ENCODE measurements at regions not wholly inside any gene's neighbourhood (a gene's known extent, or its start where the extent isn't known, plus 50 kb on each side); places are given as distances from the start of the nearest gene placed in this dataset.

- Histone ChIP-seq H3K4me3 (no peak overlapping the region), H3K27ac (no peak overlapping the region), H3K9me3 (no peaks in the 10 kb centered on the region), H3K4me1 (no peaks in the 10 kb centered on the region), H3K36me3 (no peaks in the 10 kb centered on the region), H3K27me3 (no peaks in the 10 kb centered on the region)
- TF ChIP-seq CTCF (IDR thresholded peaks at IDR 0.05), result no peak
- TF ChIP-seq POLR2A (IDR thresholded peaks at IDR 0.05), result no peak
- intact Hi-C loops (cut with DNase I), result no loop called here
- no peak for ATAC-seq
- DNase-seq, result no peak
- 39% methylated on average over 4 of the region's 4 CpGs for WGBS (ENCODE audit: insufficient coverage, low coverage, low lambda C conversion rate, missing lambda C conversion rate)
Measured at GRCh38 chr7:83827036-83827435, 178.1 kb upstream of the SEMA3E start.

GRCh38 chr7:83824214-83824613 is 175.3 kb upstream of the SEMA3E start:
- TF ChIP-seq CTCF (IDR thresholded peaks at IDR 0.05) (no peak), POLR2A (IDR thresholded peaks at IDR 0.05) (no peak)
- no peak for ATAC-seq
- Histone ChIP-seq H3K27me3 (no peaks in the 10 kb centered on the region), H3K27ac (no peak overlapping the region), H3K36me3 (no peaks in the 10 kb centered on the region), H3K4me1 (no peaks in the 10 kb centered on the region), H3K9me3 (no peaks in the 10 kb centered on the region), H3K4me3 (no peak overlapping the region)
- intact Hi-C loops (cut with DNase I), result no loop called here
- DNase-seq, result no peak
- WGBS (ENCODE audit: insufficient coverage, low coverage, low lambda C conversion rate, missing lambda C conversion rate), result 42% methylated on average over 2 of the region's 2 CpGs

GRCh38 chr7:83821866-83822265 is 172.9 kb upstream of the SEMA3E start:
- no peak for DNase-seq

GRCh38 chr7:83820641-83821040 is 171.7 kb upstream of the SEMA3E start:
- intact Hi-C loops (cut with DNase I), result no loop called here
- 56% methylated on average over 4 of the region's 4 CpGs for WGBS (ENCODE audit: insufficient coverage, low coverage, low lambda C conversion rate, missing lambda C conversion rate)
- no peak overlapping the region for H3K4me3 ChIP-seq
- no peaks in the 10 kb centered on the region for H3K4me1 ChIP-seq
- H3K36me3 ChIP-seq, result no peaks in the 10 kb centered on the region
- ATAC-seq (no peak), DNase-seq (no peak)
- no peak overlapping the region for H3K27ac ChIP-seq
- H3K27me3 ChIP-seq, result no peaks in the 10 kb centered on the region
- no peak for TF ChIP-seq CTCF (IDR thresholded peaks at IDR 0.05)
- TF ChIP-seq POLR2A (IDR thresholded peaks at IDR 0.05), result no peak
- H3K9me3 ChIP-seq, result no peaks in the 10 kb centered on the region

More at GRCh38 chr7:83821866-83822265, 172.9 kb upstream of the SEMA3E start:
- H3K9me3 ChIP-seq, result no peaks in the 10 kb centered on the region
- no peaks in the 10 kb centered on the region for H3K27me3 ChIP-seq
- H3K36me3 ChIP-seq, result no peaks in the 10 kb centered on the region
- H3K27ac ChIP-seq, result no peak overlapping the region
- WGBS (ENCODE audit: insufficient coverage, low coverage, low lambda C conversion rate, missing lambda C conversion rate), result 58% methylated on average over 1 of the region's 3 CpGs
- TF ChIP-seq POLR2A (IDR thresholded peaks at IDR 0.05) (no peak), CTCF (IDR thresholded peaks at IDR 0.05) (no peak)
- H3K4me1 ChIP-seq, result no peaks in the 10 kb centered on the region
- intact Hi-C loops (cut with DNase I), result no loop called here
- H3K4me3 ChIP-seq, result no peak overlapping the region
- ATAC-seq, result no peak

- H3K4me3 ChIP-seq, result no peak overlapping the region
- no peaks in the 10 kb centered on the region for H3K4me1 ChIP-seq
- H3K36me3 ChIP-seq, result no peaks in the 10 kb centered on the region
- no peak for DNase-seq
- intact Hi-C loops (cut with DNase I), result no loop called here
- WGBS (ENCODE audit: insufficient coverage, low coverage, low lambda C conversion rate, missing lambda C conversion rate), result 31% methylated on average over 3 of the region's 3 CpGs
- TF ChIP-seq POLR2A (IDR thresholded peaks at IDR 0.05), result no peak
- no peak overlapping the region for H3K27ac ChIP-seq
- ATAC-seq, result no peak
- H3K9me3 ChIP-seq, result no peaks in the 10 kb centered on the region
- H3K27me3 ChIP-seq, result no peaks in the 10 kb centered on the region
Measured at GRCh38 chr7:83819911-83820310, 171.0 kb upstream of the SEMA3E start.

Measured in right lobe of liver (tissue), 6 donors.